ENCODE measurements at regions not wholly inside any gene's neighbourhood (a gene's known extent, or its start where the extent isn't known, plus 50 kb on each side); places are given as distances from the start of the nearest gene placed in this dataset.

- H3K4me3 ChIP-seq (ENCODE audit: low read depth, low read length): no peak overlapping the region
- no peak for TF ChIP-seq CTCF (IDR thresholded peaks at IDR 0.05; ENCODE audit: borderline replicate concordance, insufficient read depth, low read depth, low read length)
These were observed 168.0 kb downstream of the TAF11L14 start for GRCh38 chr5:17802256-17802655.

- H3K4me3 ChIP-seq (ENCODE audit: low read depth, low read length): no peak overlapping the region
- no peak for TF ChIP-seq CTCF (IDR thresholded peaks at IDR 0.05; ENCODE audit: borderline replicate concordance, insufficient read depth, low read depth, low read length)
These were observed 169.7 kb downstream of the TAF11L14 start for GRCh38 chr5:17803971-17804370.

GRCh38 chr5:17805227-17805825, 171.1 kb downstream of the TAF11L14 start:
- no peak for TF ChIP-seq CTCF (IDR thresholded peaks at IDR 0.05; ENCODE audit: borderline replicate concordance, insufficient read depth, low read depth, low read length)
- no peak overlapping the region for H3K4me3 ChIP-seq (ENCODE audit: low read depth, low read length)

- H3K4me3 ChIP-seq (ENCODE audit: low read depth, low read length): no peak overlapping the region
- no peak for TF ChIP-seq CTCF (IDR thresholded peaks at IDR 0.05; ENCODE audit: borderline replicate concordance, insufficient read depth, low read depth, low read length)
These were observed 172.7 kb downstream of the TAF11L14 start for GRCh38 chr5:17806818-17807468.

- no peak for TF ChIP-seq CTCF (IDR thresholded peaks at IDR 0.05; ENCODE audit: borderline replicate concordance, insufficient read depth, low read depth, low read length)
- no peak overlapping the region for H3K4me3 ChIP-seq (ENCODE audit: low read depth, low read length)
These were observed 174.3 kb downstream of the TAF11L14 start for GRCh38 chr5:17808566-17808965.

- H3K4me3 ChIP-seq (ENCODE audit: low read depth, low read length): no peak overlapping the region
- TF ChIP-seq CTCF (IDR thresholded peaks at IDR 0.05; ENCODE audit: borderline replicate concordance, insufficient read depth, low read depth, low read length): no peak
These were observed 176.5 kb downstream of the TAF11L14 start for GRCh38 chr5:17810734-17811133.

GRCh38 chr5:17813214-17813613, 179.0 kb downstream of the TAF11L14 start:
- no peak overlapping the region for H3K4me3 ChIP-seq (ENCODE audit: low read depth, low read length)
- no peak for TF ChIP-seq CTCF (IDR thresholded peaks at IDR 0.05; ENCODE audit: borderline replicate concordance, insufficient read depth, low read depth, low read length)

All from GM12875 (cell line).